Esophagus muscularis mucosa (tissue), 3 donors: ENCODE measurements at regions not wholly inside any gene's neighbourhood (a gene's known extent, or its start where the extent isn't known, plus 50 kb on each side); places are given as distances from the start of the nearest gene placed in this dataset.
"Not testable (repeated sequence)": the region's sequence is repeated elsewhere in the genome, so short reads cannot be mapped to it uniquely, and the experiment has no call there.

Experiments used
- POLR2A ChIP-seq: fragments of 450-650 bp; IDR thresholded peaks from one replicate; pipeline ENCODE4 v1.6.1; 2017; ENCODE audit warnings: antibody characterized with exemption, moderate library complexity, mild to moderate bottlenecking, low read depth
- TF ChIP-seq, protein P1 (sequence below), 3 experiments: fragments of 200-600 bp in 2 of 3; fragments of 450-650 bp in 1 of 3; sonication (generic) in 2 of 3; IDR thresholded peaks; one replicate each; pipeline ENCODE4 v1.5.1; 2017 to 2019; ENCODE audit warnings: antibody characterized with exemption in 3 of 3, mild to moderate bottlenecking in 2 of 3, moderate library complexity in 1 of 3

DNA sequence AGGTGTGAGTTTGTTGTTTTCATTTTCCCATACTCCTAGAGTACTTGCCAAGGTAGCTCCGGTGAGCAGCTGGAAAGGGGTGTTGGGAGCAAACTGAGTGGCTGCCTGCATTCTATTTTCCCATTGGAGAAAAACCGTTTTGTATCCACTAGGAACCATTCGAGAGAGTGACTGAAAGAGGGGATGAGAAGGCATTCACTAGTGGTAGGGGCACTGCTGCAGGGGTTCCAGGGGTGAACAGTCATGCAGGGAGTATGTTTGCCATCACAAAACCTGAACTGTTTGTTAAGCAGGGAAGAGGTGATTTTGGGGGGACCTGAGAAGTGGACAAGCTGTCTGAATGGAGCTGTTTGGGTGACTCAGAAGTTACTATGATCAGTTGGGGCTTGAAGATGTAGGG, 367.5 kb upstream of the SFSWAP start:
- TF ChIP-seq, protein P1, sequence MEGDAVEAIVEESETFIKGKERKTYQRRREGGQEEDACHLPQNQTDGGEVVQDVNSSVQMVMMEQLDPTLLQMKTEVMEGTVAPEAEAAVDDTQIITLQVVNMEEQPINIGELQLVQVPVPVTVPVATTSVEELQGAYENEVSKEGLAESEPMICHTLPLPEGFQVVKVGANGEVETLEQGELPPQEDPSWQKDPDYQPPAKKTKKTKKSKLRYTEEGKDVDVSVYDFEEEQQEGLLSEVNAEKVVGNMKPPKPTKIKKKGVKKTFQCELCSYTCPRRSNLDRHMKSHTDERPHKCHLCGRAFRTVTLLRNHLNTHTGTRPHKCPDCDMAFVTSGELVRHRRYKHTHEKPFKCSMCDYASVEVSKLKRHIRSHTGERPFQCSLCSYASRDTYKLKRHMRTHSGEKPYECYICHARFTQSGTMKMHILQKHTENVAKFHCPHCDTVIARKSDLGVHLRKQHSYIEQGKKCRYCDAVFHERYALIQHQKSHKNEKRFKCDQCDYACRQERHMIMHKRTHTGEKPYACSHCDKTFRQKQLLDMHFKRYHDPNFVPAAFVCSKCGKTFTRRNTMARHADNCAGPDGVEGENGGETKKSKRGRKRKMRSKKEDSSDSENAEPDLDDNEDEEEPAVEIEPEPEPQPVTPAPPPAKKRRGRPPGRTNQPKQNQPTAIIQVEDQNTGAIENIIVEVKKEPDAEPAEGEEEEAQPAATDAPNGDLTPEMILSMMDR (IDR thresholded peaks at IDR 0.05) = not testable (repeated sequence)
- TF ChIP-seq POLR2A = not testable (repeated sequence)
